Activated CD8-positive, alpha-beta T cell treated with anti-CD3 and anti-CD28 coated beads for 36 hours (primary cell): ENCODE measurements at regions not wholly inside any gene's neighbourhood (a gene's known extent, or its start where the extent isn't known, plus 50 kb on each side); places are given as distances from the start of the nearest gene placed in this dataset.
"Not testable (repeated sequence)": the region's sequence is repeated elsewhere in the genome, so short reads cannot be mapped to it uniquely, and the experiment has no call there.

Experiments
- ATAC-seq: fragments of 200-7000 bp; cut with Tn5 transposase; one replicate; pipeline ENCODE4 v1.10.0; 2021; ENCODE audit warnings: mild to moderate bottlenecking, moderate library complexity
- CTCF ChIA-PET: fragments of 350-600 bp; sonication (Branson Sonifier 250); formaldehyde crosslinking; loops from one replicate; lab custom pipeline; 2021; ENCODE audit warnings: antibody characterized with exemption; lab: Charles Lee
- POLR2A ChIA-PET: fragments of 350-600 bp; sonication (Branson Sonifier 250); formaldehyde crosslinking; loops from one replicate; lab custom pipeline; 2021; ENCODE audit warnings: antibody characterized with exemption; lab: Charles Lee
- DNase-seq: peaks from one replicate; pipeline ENCODE4 v3.0.0-alpha.2; 2020
- H3K27ac Mint-ChIP-seq: one replicate; pipeline ENCODE4 v1.8.0; 2021; ENCODE audit warnings: mild to moderate bottlenecking, mixed read lengths
- H3K27me3 Mint-ChIP-seq: one replicate; pipeline ENCODE4 v1.8.0; 2021; ENCODE audit warnings: mixed read lengths
- H3K36me3 Mint-ChIP-seq: one replicate; pipeline ENCODE4 v1.8.0; 2021; ENCODE audit warnings: low read depth, mixed read lengths
- H3K4me1 Mint-ChIP-seq: one replicate; pipeline ENCODE4 v1.8.0; 2021; ENCODE audit warnings: low read depth, mixed read lengths
- H3K4me3 Mint-ChIP-seq: one replicate; pipeline ENCODE4 v1.8.0; 2021; ENCODE audit warnings: mild to moderate bottlenecking, moderate library complexity, mixed read lengths
- H3K9me3 Mint-ChIP-seq: one replicate; pipeline ENCODE4 v1.8.0; 2021; ENCODE audit warnings: mixed read lengths
- CTCF ChIP-seq: fragments of 200-600 bp; IDR thresholded peaks from one replicate; pipeline ENCODE4 v1.8.0; 2022; ENCODE audit warnings: antibody characterized with exemption, mild to moderate bottlenecking
- intact Hi-C: fragments of 100-400 bp; cut with micrococcal nuclease; formaldehyde crosslinking; loops from one replicate; pipeline ENCODE4 v1.10.0; 2022

GRCh38 chr2:192515937-192516336 lies 321.2 kb upstream of the TMEFF2 start:
- ATAC-seq (no peak), DNase-seq (no peak)
- H3K4me3 Mint-ChIP-seq, result no peak overlapping the region
- no peaks in the 10 kb centered on the region for H3K9me3 Mint-ChIP-seq
- intact Hi-C loops, result no loop called here
- no peaks in the 10 kb centered on the region for H3K4me1 Mint-ChIP-seq
- H3K36me3 Mint-ChIP-seq, result no peaks in the 10 kb centered on the region
- H3K27me3 Mint-ChIP-seq, result no peaks in the 10 kb centered on the region
- no peak for TF ChIP-seq CTCF
- H3K27ac Mint-ChIP-seq, result no peak overlapping the region
- ChIA-PET POLR2A (no interaction called here), CTCF (no interaction called here)

GRCh38 chr2:192513575-192513974 lies 318.8 kb upstream of the TMEFF2 start:
- ChIA-PET CTCF (no interaction called here), POLR2A (no interaction called here)
- H3K27me3 Mint-ChIP-seq, result no peaks in the 10 kb centered on the region
- no peak for ATAC-seq
- intact Hi-C loops, result no loop called here
- no peaks in the 10 kb centered on the region for H3K4me1 Mint-ChIP-seq
- no peak overlapping the region for H3K4me3 Mint-ChIP-seq
- H3K9me3 Mint-ChIP-seq, result no peaks in the 10 kb centered on the region
- DNase-seq, result no peak
- TF ChIP-seq CTCF, result no peak
- H3K27ac Mint-ChIP-seq, result no peak overlapping the region
- no peaks in the 10 kb centered on the region for H3K36me3 Mint-ChIP-seq

GRCh38 chr2:192507836-192508450 lies 313.2 kb upstream of the TMEFF2 start:
- ATAC-seq, DNase-seq, H3K27ac Mint-ChIP-seq, CTCF ChIA-PET, H3K9me3 Mint-ChIP-seq, H3K4me1 Mint-ChIP-seq, H3K4me3 Mint-ChIP-seq, intact Hi-C loops, H3K27me3 Mint-ChIP-seq, H3K36me3 Mint-ChIP-seq: not testable (repeated sequence)
- POLR2A ChIA-PET, result interaction anchor here (0.6 kb wide), 1 partner anchor 1215 kb away, joined by 3 read pairs; no protein-coding TSS in a partner anchor

GRCh38 chr2:192500550-192501200 lies 305.9 kb upstream of the TMEFF2 start:
- peak; percentile 67 for DNase-seq
- ATAC-seq, result peak; percentile 99
- no peaks in the 10 kb centered on the region for H3K36me3 Mint-ChIP-seq

GRCh38 chr2:192499476-192499875 lies 304.7 kb upstream of the TMEFF2 start:
- Mint-ChIP-seq H3K27me3 (no peaks in the 10 kb centered on the region), H3K36me3 (no peaks in the 10 kb centered on the region), H3K4me3 (no peak overlapping the region), H3K4me1 (peaks cover 3% of the 10 kb centered on the region), H3K9me3 (no peaks in the 10 kb centered on the region), H3K27ac (no peak overlapping the region)
- ChIA-PET CTCF (no interaction called here), POLR2A (interaction anchor here (0.9 kb wide), 1 partner anchor 10 kb away, joined by 3 read pairs; no protein-coding TSS in a partner anchor)
- no peak for TF ChIP-seq CTCF
- intact Hi-C loops, result no loop called here
- no peak for ATAC-seq
- DNase-seq, result no peak

More at GRCh38 chr2:192500550-192501200, 305.9 kb upstream of the TMEFF2 start:
- ChIA-PET CTCF (no interaction called here), POLR2A (interaction anchor here (0.9 kb wide), 1 partner anchor 11 kb away, joined by 3 read pairs; no protein-coding TSS in a partner anchor)
- TF ChIP-seq CTCF, result no peak
- Mint-ChIP-seq H3K4me3 (no peak overlapping the region), H3K27me3 (no peaks in the 10 kb centered on the region), H3K4me1 (peaks cover 3% of the 10 kb centered on the region), H3K27ac (no peak overlapping the region), H3K9me3 (no peaks in the 10 kb centered on the region)
- intact Hi-C loops, result no loop called here
